Colonic mucosa (tissue), 4 donors: ENCODE measurements at regions not wholly inside any gene's neighbourhood (a gene's known extent, or its start where the extent isn't known, plus 50 kb on each side); places are given as distances from the start of the nearest gene placed in this dataset.

Experiments used
- DNase-seq: peaks from one replicate; pipeline ENCODE4 v3.0.0-alpha.2; 2020
- H3K27ac ChIP-seq: fragments of 200-600 bp; one replicate; pipeline ENCODE4 v1.8.0; 2021
- H3K27me3 ChIP-seq: fragments of 200-600 bp; one replicate; pipeline ENCODE4 v1.8.0; 2021
- H3K36me3 ChIP-seq: fragments of 200-600 bp; one replicate; pipeline ENCODE4 v1.8.0; 2021
- H3K4me1 ChIP-seq: fragments of 200-600 bp; one replicate; pipeline ENCODE4 v1.8.0; 2021; ENCODE audit warnings: mild to moderate bottlenecking
- H3K4me3 ChIP-seq: fragments of 200-600 bp; one replicate; pipeline ENCODE4 v1.8.0; 2021
- H3K9ac ChIP-seq, 2 donors: one replicate each; pipeline ENCODE4 v1.7.0; 2013; ENCODE audit warnings: control low read depth in 2 of 2, low read depth in 2 of 2, low read length in 2 of 2
- H3K9me3 ChIP-seq: fragments of 200-600 bp; one replicate; pipeline ENCODE4 v1.8.0; 2021
- CTCF ChIP-seq: fragments of 200-600 bp; IDR thresholded peaks from one replicate; pipeline ENCODE4 v1.8.0; 2022; ENCODE audit warnings: antibody characterized with exemption, mild to moderate bottlenecking
- intact Hi-C: fragments of 100-400 bp; cut with DNase I; formaldehyde crosslinking; loops from one replicate; pipeline ENCODE4 v1.14.1; 2022
- donor health status: healthy.
- donor health status: DM: no; HTN: no; CAD: no.
- donor health status: DM: no; HTN: no; CAD: no.

- H3K27me3 ChIP-seq: no peaks in the 10 kb centered on the region
- no peak overlapping the region for H3K27ac ChIP-seq
- H3K36me3 ChIP-seq: no peaks in the 10 kb centered on the region
- no peaks in the 10 kb centered on the region for H3K9me3 ChIP-seq
- no peak for TF ChIP-seq CTCF
- no peak overlapping the region for H3K4me3 ChIP-seq
- no peak overlapping the region for H3K9ac ChIP-seq
- peak; percentile 22 for DNase-seq
- no peaks in the 10 kb centered on the region for H3K4me1 ChIP-seq
- intact Hi-C loops: no loop called here
Measured at GRCh38 chr10:62585211-62585775, 211.1 kb downstream of the ZNF365 start.

- intact Hi-C loops: no loop called here
- no peak for DNase-seq
- no peak for TF ChIP-seq CTCF
Measured at GRCh38 chr10:62587011-62587410, 212.8 kb downstream of the ZNF365 start.

GRCh38 chr10:62588116-62588515 lies 213.9 kb downstream of the ZNF365 start:
- Histone ChIP-seq H3K27me3 (no peaks in the 10 kb centered on the region), H3K36me3 (no peaks in the 10 kb centered on the region), H3K4me3 (no peak overlapping the region), H3K4me1 (no peaks in the 10 kb centered on the region), H3K9ac (no peak overlapping the region), H3K9me3 (no peaks in the 10 kb centered on the region), H3K27ac (no peak overlapping the region)
- no peak for DNase-seq
- intact Hi-C loops: no loop called here
- TF ChIP-seq CTCF: no peak

More at GRCh38 chr10:62587011-62587410, 212.8 kb downstream of the ZNF365 start:
- no peaks in the 10 kb centered on the region for H3K4me1 ChIP-seq
- H3K9ac ChIP-seq: no peak overlapping the region
- H3K4me3 ChIP-seq: no peak overlapping the region
- H3K27ac ChIP-seq: no peak overlapping the region
- H3K27me3 ChIP-seq: no peaks in the 10 kb centered on the region
- H3K36me3 ChIP-seq: no peaks in the 10 kb centered on the region
- no peaks in the 10 kb centered on the region for H3K9me3 ChIP-seq

- intact Hi-C loops: loop anchor here (2.0 to 5.0 kb wide), 2 partner anchors 229 to 568 kb away; no protein-coding TSS in a partner anchor
Measured at GRCh38 chr10:62589689-62590088, 214.8 kb upstream of the ADO start.

GRCh38 chr10:62590306-62590705 lies 214.2 kb upstream of the ADO start:
- TF ChIP-seq CTCF: no peak
- Histone ChIP-seq H3K9ac (no peak overlapping the region), H3K4me3 (no peak overlapping the region), H3K27me3 (no peaks in the 10 kb centered on the region), H3K27ac (no peak overlapping the region), H3K4me1 (no peaks in the 10 kb centered on the region), H3K9me3 (no peaks in the 10 kb centered on the region), H3K36me3 (no peaks in the 10 kb centered on the region)
- DNase-seq: no peak
- intact Hi-C loops: loop anchor here (2.0 to 5.0 kb wide), 2 partner anchors 228 to 567 kb away; no protein-coding TSS in a partner anchor

More at GRCh38 chr10:62589689-62590088, 214.8 kb upstream of the ADO start:
- Histone ChIP-seq H3K36me3 (no peaks in the 10 kb centered on the region), H3K9ac (no peak overlapping the region), H3K9me3 (no peaks in the 10 kb centered on the region), H3K4me1 (no peaks in the 10 kb centered on the region), H3K27ac (no peak overlapping the region), H3K4me3 (no peak overlapping the region), H3K27me3 (no peaks in the 10 kb centered on the region)
- DNase-seq: no peak
- TF ChIP-seq CTCF: no peak
